GM12865 (cell line): ENCODE measurements at regions not wholly inside any gene's neighbourhood (a gene's known extent, or its start where the extent isn't known, plus 50 kb on each side); places are given as distances from the start of the nearest gene placed in this dataset.

Experiments used
- DNase-seq: peaks from one replicate; pipeline ENCODE4 v3.0.0; 2010; ENCODE audit warnings: low read depth
- H3K4me3 ChIP-seq: 2 replicates; pipeline ENCODE4 v1.5.1; 2011; ENCODE audit warnings: mild to moderate bottlenecking, low read depth, low read length, control low read depth
- TF ChIP-seq, protein P1 (sequence below): IDR thresholded peaks from 2 replicates; pipeline ENCODE4 v1.5.1; 2011; ENCODE audit warnings: low read length, control low read depth, low read depth, inconsistent platforms; ENCODE audit not compliant: insufficient read depth; ENCODE audit errors: missing control alignments

DNA sequence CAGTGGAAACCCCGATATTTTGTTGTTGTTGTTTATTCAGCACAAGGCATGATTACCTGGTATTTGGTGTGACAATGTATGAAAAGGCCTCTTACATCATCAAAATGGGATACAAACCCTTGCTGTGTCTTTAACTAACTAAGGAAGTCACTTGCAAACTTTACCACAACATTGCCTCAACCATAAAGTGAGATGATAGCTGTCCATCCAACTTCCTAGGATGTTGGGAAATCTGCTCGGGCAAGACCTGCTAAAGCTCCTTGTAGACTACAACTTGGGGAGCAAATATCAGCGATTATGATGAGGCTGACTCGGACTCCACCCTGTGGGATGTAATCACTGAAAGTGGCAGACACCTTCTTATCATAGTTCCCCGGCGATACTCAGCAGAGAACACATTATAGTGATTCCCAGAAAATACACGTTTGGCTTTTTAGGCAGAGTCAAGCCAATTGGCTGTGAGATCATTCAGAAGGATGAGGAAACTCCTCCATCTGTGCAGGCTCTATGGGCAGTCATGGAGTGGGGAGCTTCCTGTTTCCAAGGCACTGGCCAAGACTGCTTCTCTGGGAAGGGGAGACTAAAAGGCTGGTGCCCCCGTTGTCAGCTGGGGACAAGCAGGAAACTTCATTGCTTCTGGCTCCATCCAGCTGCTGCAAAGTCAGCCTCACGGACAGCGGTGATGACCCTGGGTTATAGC lies 289.0 kb downstream of the RNF144A start:
- H3K4me3 ChIP-seq = no peak overlapping the region
- TF ChIP-seq, protein P1, sequence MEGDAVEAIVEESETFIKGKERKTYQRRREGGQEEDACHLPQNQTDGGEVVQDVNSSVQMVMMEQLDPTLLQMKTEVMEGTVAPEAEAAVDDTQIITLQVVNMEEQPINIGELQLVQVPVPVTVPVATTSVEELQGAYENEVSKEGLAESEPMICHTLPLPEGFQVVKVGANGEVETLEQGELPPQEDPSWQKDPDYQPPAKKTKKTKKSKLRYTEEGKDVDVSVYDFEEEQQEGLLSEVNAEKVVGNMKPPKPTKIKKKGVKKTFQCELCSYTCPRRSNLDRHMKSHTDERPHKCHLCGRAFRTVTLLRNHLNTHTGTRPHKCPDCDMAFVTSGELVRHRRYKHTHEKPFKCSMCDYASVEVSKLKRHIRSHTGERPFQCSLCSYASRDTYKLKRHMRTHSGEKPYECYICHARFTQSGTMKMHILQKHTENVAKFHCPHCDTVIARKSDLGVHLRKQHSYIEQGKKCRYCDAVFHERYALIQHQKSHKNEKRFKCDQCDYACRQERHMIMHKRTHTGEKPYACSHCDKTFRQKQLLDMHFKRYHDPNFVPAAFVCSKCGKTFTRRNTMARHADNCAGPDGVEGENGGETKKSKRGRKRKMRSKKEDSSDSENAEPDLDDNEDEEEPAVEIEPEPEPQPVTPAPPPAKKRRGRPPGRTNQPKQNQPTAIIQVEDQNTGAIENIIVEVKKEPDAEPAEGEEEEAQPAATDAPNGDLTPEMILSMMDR = no peak
- no peak for DNase-seq

DNA sequence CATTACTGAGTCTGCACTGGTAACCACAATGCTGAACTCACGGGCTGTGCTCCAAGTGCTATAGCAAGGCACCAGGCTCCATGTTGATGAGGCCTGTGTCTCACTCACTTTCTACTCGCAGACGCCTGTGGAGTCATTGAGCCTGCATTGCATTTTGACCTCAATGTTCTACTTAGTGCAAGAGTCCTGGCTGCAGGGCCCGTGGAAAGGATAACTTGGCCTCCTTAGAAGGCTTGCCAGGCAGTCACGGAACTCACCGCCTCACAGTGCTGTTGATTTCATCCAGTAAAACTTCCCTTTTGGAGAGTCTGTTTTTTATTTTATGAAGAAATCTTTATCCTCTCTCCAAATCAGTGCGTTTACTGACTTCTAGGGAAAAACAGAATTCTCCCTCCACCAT lies 290.4 kb downstream of the RNF144A start:
- DNase-seq = no peak
- no peak overlapping the region for H3K4me3 ChIP-seq
- TF ChIP-seq, protein P1 = no peak

DNA sequence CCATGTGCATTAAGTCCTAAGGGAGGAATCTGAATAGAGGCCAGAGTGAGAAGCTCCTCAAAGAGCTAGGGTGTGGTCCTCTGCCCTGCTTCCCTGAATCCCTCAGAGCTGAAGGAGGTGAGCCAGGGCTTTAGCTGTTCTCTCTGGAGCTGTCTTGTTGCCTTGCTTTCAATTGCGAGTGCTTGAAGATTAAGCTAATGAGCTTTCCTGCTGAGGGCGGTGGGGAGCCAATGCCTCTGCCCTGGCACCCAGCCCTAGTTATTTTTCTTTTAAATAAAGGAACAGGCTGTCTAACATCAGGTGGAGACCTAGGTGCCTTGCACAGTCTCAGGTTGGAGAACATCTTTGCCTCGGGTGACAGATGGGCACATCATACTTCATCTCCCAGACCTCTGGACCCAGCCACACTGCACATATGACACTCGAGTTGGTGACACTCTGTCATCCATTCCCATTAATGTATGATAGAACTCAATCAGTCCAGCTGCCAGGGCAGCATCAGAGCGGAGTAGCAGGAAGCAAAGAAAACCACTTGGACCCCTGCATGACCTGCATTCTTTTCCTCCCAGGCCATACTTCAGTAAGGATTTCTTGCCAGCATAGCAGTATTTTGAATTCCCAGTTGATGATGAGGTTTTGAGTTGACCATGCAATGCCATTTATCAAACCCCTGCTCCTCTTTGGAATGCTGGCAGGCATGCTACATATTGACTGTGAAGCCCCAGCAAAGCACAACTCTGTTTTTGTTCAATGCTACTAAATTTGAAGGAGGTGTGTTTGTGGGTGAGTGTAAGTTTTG lies 292.7 kb downstream of the RNF144A start:
- no peak for DNase-seq
- TF ChIP-seq, protein P1 = no peak
- no peak overlapping the region for H3K4me3 ChIP-seq

DNA sequence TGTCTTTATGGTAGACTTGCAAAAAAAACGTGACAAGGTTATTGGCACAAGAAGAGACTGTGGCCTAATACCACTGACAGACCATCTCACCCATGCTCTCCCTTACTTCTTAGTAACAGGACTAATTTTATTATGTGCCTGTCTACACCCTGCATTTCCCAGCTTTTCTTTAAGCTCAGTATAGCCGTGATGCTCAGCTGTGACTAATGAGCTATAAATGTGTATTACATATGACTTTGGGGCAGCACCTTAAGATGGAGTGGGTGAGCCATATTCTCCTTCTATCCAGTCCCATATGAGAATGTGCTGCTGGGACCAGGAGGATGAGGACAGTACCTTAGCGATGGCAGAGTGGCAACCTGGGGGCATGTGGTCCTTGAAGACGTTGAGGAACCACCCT lies 293.5 kb downstream of the RNF144A start:
- H3K4me3 ChIP-seq = no peak overlapping the region
- no peak for DNase-seq
- TF ChIP-seq, protein P1 = no peak

DNA sequence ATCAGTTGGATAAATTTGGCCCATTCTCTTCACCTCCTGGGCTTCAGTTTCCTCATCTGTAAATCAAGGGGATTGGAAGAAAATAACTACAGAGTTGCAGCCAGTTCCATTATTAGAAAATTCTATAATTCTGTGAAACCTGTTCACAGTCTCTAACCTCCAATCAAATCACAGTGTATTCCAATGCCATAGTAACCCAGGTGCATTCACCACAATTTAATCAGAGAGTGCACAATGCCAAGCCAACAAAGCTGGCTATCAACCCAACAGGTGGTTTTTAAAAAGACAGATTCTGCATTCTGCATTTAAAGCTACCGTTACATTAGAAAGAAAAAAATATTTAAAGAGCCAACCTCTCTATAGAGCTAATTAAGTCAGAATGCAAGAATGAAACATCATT lies 308.6 kb downstream of the RNF144A start:
- TF ChIP-seq, protein P1 = no peak
- DNase-seq = no peak
- no peak overlapping the region for H3K4me3 ChIP-seq

DNA sequence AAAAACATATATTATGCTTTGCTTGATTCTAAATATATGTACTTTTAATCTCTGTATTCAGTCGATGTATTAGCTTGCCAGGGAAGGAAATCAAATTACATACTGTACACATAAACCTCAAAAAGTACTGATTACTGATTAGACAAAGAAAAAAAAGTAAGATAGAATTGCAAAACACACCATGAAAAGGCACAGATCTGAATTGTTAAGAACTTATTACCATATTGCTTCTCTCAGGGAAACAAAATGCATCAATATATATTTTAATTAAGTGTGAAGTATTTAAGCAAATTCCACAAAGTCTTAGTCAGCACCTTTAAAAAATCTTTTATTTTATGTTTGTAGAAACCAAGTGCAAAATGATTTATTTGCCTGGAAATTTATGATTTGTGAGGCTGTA lies 309.3 kb downstream of the RNF144A start:
- TF ChIP-seq, protein P1 = no peak
- H3K4me3 ChIP-seq = no peak overlapping the region
- no peak for DNase-seq
